ENCODE measurements at regions not wholly inside any gene's neighbourhood (a gene's known extent, or its start where the extent isn't known, plus 50 kb on each side); places are given as distances from the start of the nearest gene placed in this dataset.

DNA sequence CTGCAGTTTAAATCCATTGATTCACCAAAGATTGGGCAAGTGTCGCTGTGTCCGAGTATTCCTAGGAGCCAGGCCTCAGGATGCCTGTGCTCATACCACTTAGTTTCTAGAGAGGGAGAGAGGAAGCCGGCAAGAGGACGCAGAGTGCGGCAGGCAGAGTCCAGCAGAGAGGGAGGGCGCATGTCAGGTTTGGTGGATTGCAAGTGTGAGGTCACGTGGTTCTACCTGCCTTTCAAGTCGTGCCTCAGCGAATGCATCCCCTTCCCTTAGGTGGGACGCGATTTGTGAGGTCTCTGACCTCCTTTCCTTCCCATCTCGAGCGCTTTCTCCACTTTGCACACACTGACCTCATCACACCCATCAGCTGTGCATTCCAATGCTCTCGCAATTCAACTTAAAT, 188.1 kb downstream of the TMEM18 start:
- CTCF ChIA-PET (ENCODE audit: partially characterized antibody) = interaction anchor here (1.2 kb wide), 1 partner anchor 12 kb away, joined by 4 read pairs; no protein-coding TSS in a partner anchor
- Histone ChIP-seq H3K79me2 (ENCODE audit: control insufficient read depth in 1 of 2, insufficient read depth in 2 of 2, low read length in 2 of 2) (no peaks in the 10 kb centered on the region), H4K20me1 (replicated peaks in 1 of 2; ENCODE audit: control insufficient read depth in 1 of 2, insufficient read depth in 2 of 2, low read length in 2 of 2) (no peaks in the 10 kb centered on the region), H3K23ac (ENCODE audit: insufficient read length) (no peak overlapping the region), H2BK5ac (ENCODE audit: low read depth, low read length) (peak overlapping the region; percentile 31; the same call in 1 of the 2 replicates), H2AFZ (ENCODE audit: low read length) (0 out of 2 replicates have a peak overlapping the region, but pooled peaks have one; percentile 19), H3K27me3 (replicated peaks in 1 of 4; ENCODE audit: control insufficient read depth in 3 of 4, extremely low read depth in 1 of 4, insufficient read depth in 3 of 4, low read length in 3 of 4) (no peaks in the 10 kb centered on the region), H3K4me2 (ENCODE audit: insufficient read depth in 1 of 2, low read depth in 2 of 2, low read length in 2 of 2) (no peak overlapping the region), H2BK120ac (replicated peaks; ENCODE audit: low read depth, low read length) (no peak overlapping the region), H3K56ac (replicated peaks; ENCODE audit: insufficient read length, low read depth, low read length) (no peak overlapping the region), H3K18ac (ENCODE audit: extremely low read depth, low read length) (no peak overlapping the region), H2BK12ac (ENCODE audit: low read depth, low read length) (peak overlapping the region; percentile 33; the same call in 1 of the 2 replicates), H3K14ac (ENCODE audit: insufficient read length) (no peak overlapping the region), H2AK5ac (ENCODE audit: low read depth, low read length) (no peak overlapping the region), H3K23me2 (ENCODE audit: low read depth, low read length) (no peaks in the 10 kb centered on the region), H4K8ac (ENCODE audit: extremely low read depth, insufficient read depth, low read length) (no peak overlapping the region), H3K9me3 (ENCODE audit: insufficient read depth in 2 of 2, low read depth in 1 of 2, low read length in 1 of 2) (no peaks in the 10 kb centered on the region), H3K4me3 (ENCODE audit: extremely low read depth in 1 of 4, insufficient read depth in 2 of 4, low read depth in 3 of 4, low read length in 4 of 4) (no peak overlapping the region), H3K79me1 (ENCODE audit: low read depth, low read length) (no peaks in the 10 kb centered on the region), H3K4ac (replicated peaks; ENCODE audit: insufficient read length, low read depth, low read length) (no peak overlapping the region), H2BK15ac (ENCODE audit: low read length) (no peak overlapping the region), H2BK20ac (ENCODE audit: low read length) (no peak overlapping the region), H3K27ac (ENCODE audit: low read depth, low read length) (no peak overlapping the region), H4K91ac (replicated peaks; ENCODE audit: insufficient read length, low read length) (no peak overlapping the region), H3K4me1 (replicated peaks in 1 of 4; ENCODE audit: control insufficient read depth in 3 of 4, insufficient read depth in 4 of 4, low read length in 3 of 4) (no peaks in the 10 kb centered on the region), H3K9ac (replicated peaks in 1 of 4; ENCODE audit: extremely low read depth in 1 of 4, low read depth in 3 of 4, low read length in 3 of 4) (no peak overlapping the region), H3K36me3 (ENCODE audit: control insufficient read depth in 2 of 4, insufficient read depth in 4 of 4, low read length in 3 of 4) (no peaks in the 10 kb centered on the region), H4K5ac (ENCODE audit: insufficient read length, low read depth, low read length) (no peak overlapping the region)
- 89% methylated on average over 14 of the region's 14 CpGs; no CpG with 5 or more reads in 1 of the 2 experiments for WGBS, 2 experiments (ENCODE audit: extremely low coverage in 1 of 2, insufficient coverage in 1 of 2, insufficient read length in 1 of 2, insufficient replicate concordance in 2 of 2, low coverage in 1 of 2, low lambda C conversion rate in 2 of 2, missing lambda C conversion rate in 1 of 2)
- peak in 1 of 2 experiments; percentile 39 for DNase-seq (ENCODE audit: low read depth in 1 of 2, low spot score in 2 of 2)
- no peak for FAIRE-seq
- POLR2A ChIA-PET (ENCODE audit: partially characterized antibody) = no interaction called here
- TF ChIP-seq GTF2F1 (IDR thresholded peaks at IDR 0.05; ENCODE audit: borderline replicate concordance, low read depth, low read length) (no peak), SRF (IDR thresholded peaks at IDR 0.05; ENCODE audit: low read depth, low read length) (no peak), KDM4A (IDR thresholded peaks at IDR 0.05; ENCODE audit: low read depth, low read length, severe bottlenecking) (no peak), KDM1A (IDR thresholded peaks at IDR 0.05; ENCODE audit: borderline replicate concordance, low read length) (no peak), YY1 (IDR thresholded peaks at IDR 0.05; ENCODE audit: low read depth, low read length) (no peak), SP2 (IDR thresholded peaks at IDR 0.05; ENCODE audit: low read length) (no peak), ZNF274 (IDR thresholded peaks at IDR 0.05; ENCODE audit: borderline replicate concordance, extremely low read depth, low read length) (no peak), ASH2L (IDR thresholded peaks at IDR 0.05; ENCODE audit: low read length) (no peak), CEBPB (IDR thresholded peaks at IDR 0.05; ENCODE audit: low read depth, low read length) (no peak), CBX5 (IDR thresholded peaks at IDR 0.05; ENCODE audit: low read depth, low read length) (no peak), TEAD4 (IDR thresholded peaks at IDR 0.05; ENCODE audit: low read depth, low read length) (no peak), JUN (IDR thresholded peaks at IDR 0.05; ENCODE audit: low read depth, low read length) (no peak), ATF3 (IDR thresholded peaks at IDR 0.05; ENCODE audit: insufficient read depth, low read depth, low read length) (no peak), SUZ12 (IDR thresholded peaks at IDR 0.05; ENCODE audit: low read length) (no peak), CHD2 (IDR thresholded peaks at IDR 0.05; ENCODE audit: low read length) (no peak)
